Osteocyte (in vitro differentiated cells): ENCODE measurements at regions not wholly inside any gene's neighbourhood (a gene's known extent, or its start where the extent isn't known, plus 50 kb on each side); places are given as distances from the start of the nearest gene placed in this dataset.

ENCODE experiments used
- DNase-seq: peaks from one replicate; pipeline ENCODE4 v3.0.0; 2021; ENCODE audit warnings: mixed read lengths; ENCODE audit not compliant: unreplicated experiment; ENCODE audit errors: extremely low spot score
- H3K27ac Mint-ChIP-seq: one replicate; pipeline ENCODE4 v1.8.0; 2021; ENCODE audit warnings: mild to moderate bottlenecking, mixed read lengths; ENCODE audit not compliant: unreplicated experiment
- H3K27me3 Mint-ChIP-seq: one replicate; pipeline ENCODE4 v1.8.0; 2021; ENCODE audit warnings: mixed read lengths; ENCODE audit not compliant: unreplicated experiment
- H3K36me3 Mint-ChIP-seq: one replicate; pipeline ENCODE4 v1.8.0; 2021; ENCODE audit warnings: mixed read lengths; ENCODE audit not compliant: unreplicated experiment
- H3K4me1 Mint-ChIP-seq: one replicate; pipeline ENCODE4 v1.8.0; 2021; ENCODE audit warnings: mixed read lengths; ENCODE audit not compliant: unreplicated experiment
- H3K4me3 Mint-ChIP-seq: one replicate; pipeline ENCODE4 v1.8.0; 2021; ENCODE audit warnings: mild to moderate bottlenecking, moderate library complexity, mixed read lengths; ENCODE audit not compliant: unreplicated experiment
- H3K9me3 Mint-ChIP-seq: one replicate; pipeline ENCODE4 v1.8.0; 2021; ENCODE audit warnings: mixed read lengths; ENCODE audit not compliant: unreplicated experiment
- TF ChIP-seq, protein P1 (sequence below): fragments of 200-600 bp; sonication (generic); IDR thresholded peaks from 2 replicates; pipeline ENCODE4 v1.5.0; 2021; ENCODE audit warnings: antibody characterized with exemption, mild to moderate bottlenecking, moderate library complexity

DNA sequence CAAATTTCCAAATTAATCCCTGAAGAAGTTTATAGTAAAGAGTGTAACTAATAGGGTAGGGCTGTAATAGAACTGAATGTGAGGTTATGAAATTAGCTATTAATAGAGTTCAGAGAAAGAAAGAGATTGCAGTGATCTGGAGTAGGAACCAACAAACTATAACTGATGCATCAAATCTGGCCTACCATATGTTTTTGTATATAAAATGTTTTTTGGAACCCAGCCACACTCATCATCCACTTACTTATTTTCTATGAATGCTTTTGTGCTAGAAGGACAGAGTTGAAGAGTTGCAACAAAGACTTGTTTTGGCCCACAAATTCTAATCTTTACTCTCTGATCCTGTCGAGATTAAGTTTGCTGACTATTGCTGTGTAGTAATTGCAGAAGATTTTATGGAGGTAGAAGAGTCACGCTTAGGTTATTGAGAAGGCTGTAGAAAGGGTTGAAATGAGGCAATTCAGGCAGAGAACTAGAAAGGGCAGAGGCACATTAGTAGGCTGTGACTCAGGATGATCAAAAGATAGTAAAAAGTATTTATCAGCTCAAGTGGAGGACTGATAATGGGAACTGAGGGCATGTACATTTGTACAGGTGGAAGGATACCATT lies 298.7 kb upstream of the EMCN start:
- Mint-ChIP-seq H3K36me3 (no peaks in the 10 kb centered on the region), H3K27me3 (peaks cover 4% of the 10 kb centered on the region), H3K4me1 (no peaks in the 10 kb centered on the region), H3K4me3 (no peak overlapping the region), H3K9me3 (no peaks in the 10 kb centered on the region), H3K27ac (no peak overlapping the region)
- no peak for DNase-seq
- TF ChIP-seq, protein P1, sequence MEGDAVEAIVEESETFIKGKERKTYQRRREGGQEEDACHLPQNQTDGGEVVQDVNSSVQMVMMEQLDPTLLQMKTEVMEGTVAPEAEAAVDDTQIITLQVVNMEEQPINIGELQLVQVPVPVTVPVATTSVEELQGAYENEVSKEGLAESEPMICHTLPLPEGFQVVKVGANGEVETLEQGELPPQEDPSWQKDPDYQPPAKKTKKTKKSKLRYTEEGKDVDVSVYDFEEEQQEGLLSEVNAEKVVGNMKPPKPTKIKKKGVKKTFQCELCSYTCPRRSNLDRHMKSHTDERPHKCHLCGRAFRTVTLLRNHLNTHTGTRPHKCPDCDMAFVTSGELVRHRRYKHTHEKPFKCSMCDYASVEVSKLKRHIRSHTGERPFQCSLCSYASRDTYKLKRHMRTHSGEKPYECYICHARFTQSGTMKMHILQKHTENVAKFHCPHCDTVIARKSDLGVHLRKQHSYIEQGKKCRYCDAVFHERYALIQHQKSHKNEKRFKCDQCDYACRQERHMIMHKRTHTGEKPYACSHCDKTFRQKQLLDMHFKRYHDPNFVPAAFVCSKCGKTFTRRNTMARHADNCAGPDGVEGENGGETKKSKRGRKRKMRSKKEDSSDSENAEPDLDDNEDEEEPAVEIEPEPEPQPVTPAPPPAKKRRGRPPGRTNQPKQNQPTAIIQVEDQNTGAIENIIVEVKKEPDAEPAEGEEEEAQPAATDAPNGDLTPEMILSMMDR = no peak

GRCh38 chr4:100811046-100811445 lies 293.2 kb upstream of the EMCN start:
- no peaks in the 10 kb centered on the region for H3K36me3 Mint-ChIP-seq
- peaks cover 4% of the 10 kb centered on the region for H3K27me3 Mint-ChIP-seq
- no peak overlapping the region for H3K27ac Mint-ChIP-seq
- no peak overlapping the region for H3K4me3 Mint-ChIP-seq
- TF ChIP-seq, protein P1 = no peak
- DNase-seq = no peak
- no peaks in the 10 kb centered on the region for H3K9me3 Mint-ChIP-seq
- H3K4me1 Mint-ChIP-seq = peaks cover 7% of the 10 kb centered on the region

- Mint-ChIP-seq H3K27ac (no peak overlapping the region), H3K36me3 (no peaks in the 10 kb centered on the region), H3K4me3 (no peak overlapping the region), H3K4me1 (peaks cover 7% of the 10 kb centered on the region), H3K27me3 (no peaks in the 10 kb centered on the region), H3K9me3 (no peaks in the 10 kb centered on the region)
- TF ChIP-seq, protein P1 = no peak
- DNase-seq = no peak
Measured at GRCh38 chr4:100809506-100809905, 291.7 kb upstream of the EMCN start.

GRCh38 chr4:100806988-100807387 lies 289.2 kb upstream of the EMCN start:
- Mint-ChIP-seq H3K36me3 (no peaks in the 10 kb centered on the region), H3K4me1 (peaks cover 7% of the 10 kb centered on the region), H3K27me3 (no peaks in the 10 kb centered on the region), H3K9me3 (no peaks in the 10 kb centered on the region), H3K4me3 (no peak overlapping the region), H3K27ac (no peak overlapping the region)
- TF ChIP-seq, protein P1 = no peak
- DNase-seq = no peak

GRCh38 chr4:100805538-100805937 lies 287.7 kb upstream of the EMCN start:
- H3K4me3 Mint-ChIP-seq = no peak overlapping the region
- no peak overlapping the region for H3K27ac Mint-ChIP-seq
- no peak for DNase-seq
- H3K27me3 Mint-ChIP-seq = no peaks in the 10 kb centered on the region
- peaks cover 7% of the 10 kb centered on the region for H3K4me1 Mint-ChIP-seq
- H3K9me3 Mint-ChIP-seq = no peaks in the 10 kb centered on the region
- H3K36me3 Mint-ChIP-seq = no peaks in the 10 kb centered on the region
- TF ChIP-seq, protein P1 = no peak
